ENCODE measurements at regions not wholly inside any gene's neighbourhood (a gene's known extent, or its start where the extent isn't known, plus 50 kb on each side); places are given as distances from the start of the nearest gene placed in this dataset.
"Not testable (repeated sequence)": the region's sequence is repeated elsewhere in the genome, so short reads cannot be mapped to it uniquely, and the experiment has no call there.

- DNase-seq = no peak
These were observed 295.2 kb downstream of the GATA3 start for GRCh38 chr10:8349610-8350249.

GRCh38 chr10:8350250-8350967 is 295.9 kb downstream of the GATA3 start:
- DNase-seq = no peak

GRCh38 chr10:8352171-8353075 is 297.9 kb downstream of the GATA3 start:
- DNase-seq = no peak

- DNase-seq = no peak
These were observed 301.8 kb downstream of the GATA3 start for GRCh38 chr10:8356283-8356682.

- no peak for DNase-seq
These were observed 305.0 kb downstream of the GATA3 start for GRCh38 chr10:8359467-8359866.

GRCh38 chr10:8360365-8360764 is 305.9 kb downstream of the GATA3 start:
- no peak for DNase-seq

GRCh38 chr10:8360814-8361509 is 306.5 kb downstream of the GATA3 start:
- DNase-seq = no peak

- DNase-seq = no peak
These were observed 307.0 kb downstream of the GATA3 start for GRCh38 chr10:8361510-8361844.

- no peak for DNase-seq
These were observed 311.7 kb downstream of the GATA3 start for GRCh38 chr10:8365935-8366911.

GRCh38 chr10:8367672-8368411 is 313.4 kb downstream of the GATA3 start:
- DNase-seq = not testable (repeated sequence)

- no peak for DNase-seq
These were observed 315.2 kb downstream of the GATA3 start for GRCh38 chr10:8369666-8370065.

- no peak for DNase-seq
These were observed 319.8 kb downstream of the GATA3 start for GRCh38 chr10:8374334-8374733.

GRCh38 chr10:8375137-8375536 is 320.6 kb downstream of the GATA3 start:
- no peak for DNase-seq

- no peak for DNase-seq
These were observed 323.9 kb downstream of the GATA3 start for GRCh38 chr10:8378198-8378983.

GRCh38 chr10:8379906-8380832 is 325.7 kb downstream of the GATA3 start:
- no peak for DNase-seq

GRCh38 chr10:8380833-8381496 is 326.5 kb downstream of the GATA3 start:
- no peak for DNase-seq

- no peak for DNase-seq
These were observed 332.3 kb downstream of the GATA3 start for GRCh38 chr10:8386781-8387180.

GRCh38 chr10:8389630-8390029 is 335.1 kb downstream of the GATA3 start:
- no peak for DNase-seq
